GM21619 (cell line): ENCODE measurements at regions not wholly inside any gene's neighbourhood (a gene's known extent, or its start where the extent isn't known, plus 50 kb on each side); places are given as distances from the start of the nearest gene placed in this dataset.

Experiments used
- ATAC-seq: cut with Tn5 transposase; IDR thresholded peaks from one replicate; pipeline ENCODE4 v1.9.1; 2021; ENCODE audit not compliant: unreplicated experiment

DNA sequence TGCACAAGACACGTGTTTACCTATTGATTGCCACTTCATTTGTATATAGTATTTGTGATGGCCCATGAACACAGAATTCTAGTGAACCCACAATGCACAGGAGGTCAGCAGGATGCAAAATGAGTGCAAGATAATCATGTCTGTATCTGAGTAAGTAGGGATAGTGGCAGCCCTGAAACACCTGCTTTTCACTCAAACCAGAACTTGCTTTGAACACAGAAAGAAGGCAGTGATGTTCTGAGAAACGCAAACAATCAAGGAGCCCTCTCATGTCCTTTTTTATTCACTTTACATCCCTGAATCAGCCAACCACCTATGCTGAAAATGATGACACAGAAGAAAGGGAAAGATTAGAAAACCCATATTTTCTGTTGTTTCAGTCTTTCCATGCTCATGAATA is 170.4 kb upstream of the AVPR1A start:
- no peak for ATAC-seq

DNA sequence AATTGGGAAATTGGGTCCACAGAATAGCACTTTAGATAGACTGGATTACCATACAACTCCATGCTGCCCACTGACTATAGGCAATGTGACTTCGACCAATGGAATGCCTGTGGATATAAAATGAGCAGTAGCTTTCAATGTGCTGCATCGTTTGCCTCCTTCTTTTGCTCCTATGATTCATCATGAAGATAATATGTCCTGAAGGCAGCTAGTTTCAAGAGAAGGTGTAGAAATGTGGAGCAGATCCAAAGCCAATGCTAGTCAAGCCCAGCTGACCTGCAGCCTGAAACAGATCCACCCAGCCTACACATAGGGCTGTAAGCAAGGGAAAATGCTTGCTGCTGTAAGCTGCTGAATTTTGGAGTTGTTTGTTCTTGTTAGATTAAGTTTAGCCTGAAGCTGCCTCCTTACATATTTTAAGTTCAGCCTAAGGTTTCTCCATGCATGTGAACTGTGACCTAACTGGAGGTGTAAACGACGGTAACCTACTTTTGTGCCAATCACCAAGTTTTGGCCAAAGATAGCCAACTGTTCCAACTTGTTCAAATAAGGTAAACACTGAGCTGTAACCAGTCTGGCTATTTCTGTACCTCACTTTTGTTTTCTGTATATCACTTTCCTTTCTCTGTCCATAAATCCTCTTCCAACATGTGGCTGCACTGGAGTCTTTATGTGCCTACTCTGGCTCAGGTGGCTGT is 169.1 kb upstream of the AVPR1A start:
- no peak for ATAC-seq

DNA sequence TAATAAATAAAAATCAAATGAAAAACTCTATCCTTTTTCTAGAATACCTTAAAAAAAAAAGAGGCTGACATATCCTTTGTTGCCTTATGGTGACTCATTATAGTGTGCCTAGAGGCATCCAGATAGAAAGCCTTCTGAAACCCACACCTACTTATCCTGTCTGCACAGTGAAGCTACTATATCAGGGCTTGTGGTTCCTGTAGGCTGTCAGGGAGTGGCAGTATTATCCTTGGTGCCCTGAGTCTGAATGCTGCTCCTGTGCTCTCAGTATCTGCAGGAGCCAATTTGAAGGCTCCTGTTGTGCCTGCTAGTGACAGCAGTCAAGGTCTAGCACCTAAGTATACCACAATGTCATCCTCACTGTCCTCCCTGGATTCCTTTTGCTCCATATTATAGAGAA is 168.4 kb upstream of the AVPR1A start:
- peak; percentile 66 for ATAC-seq

DNA sequence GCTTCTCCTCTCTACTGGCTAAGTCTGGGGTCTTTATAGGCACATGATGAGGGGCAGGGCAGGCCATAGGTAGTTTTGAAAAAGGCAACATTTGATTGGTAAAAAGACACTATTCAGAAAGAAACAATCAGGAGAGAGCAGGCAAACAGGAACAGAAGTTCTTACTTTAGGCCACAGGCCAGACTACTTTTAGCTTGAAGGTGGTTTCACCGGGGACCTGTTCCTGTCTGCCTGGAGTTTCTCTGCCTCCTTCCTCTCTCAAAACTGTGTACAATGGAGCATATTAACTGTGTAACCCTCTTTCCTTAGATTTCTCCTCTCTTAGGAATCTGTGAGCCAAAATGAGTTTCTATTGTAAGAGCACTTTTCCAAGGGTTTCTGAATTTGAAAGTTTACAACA is 167.9 kb upstream of the AVPR1A start:
- no peak for ATAC-seq

DNA sequence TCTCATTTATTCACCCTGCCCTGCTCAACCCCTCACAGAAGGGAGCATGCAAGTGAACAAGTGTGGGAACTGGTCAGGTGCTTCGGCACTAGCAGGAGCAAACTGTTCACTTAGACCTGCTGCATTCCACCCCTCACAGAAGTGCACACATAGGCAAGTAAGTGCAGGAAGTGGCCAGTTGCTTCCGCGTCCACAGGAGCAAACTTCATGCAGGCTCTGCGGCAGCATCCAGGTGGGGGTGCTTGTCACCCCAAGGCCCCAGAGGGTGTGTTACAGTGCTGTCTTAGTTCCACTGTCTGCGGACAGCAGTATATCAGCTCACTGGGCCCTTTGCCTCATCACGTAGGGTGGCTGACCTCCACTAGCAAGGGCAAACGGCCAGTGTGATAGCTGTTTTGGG is 167.3 kb upstream of the AVPR1A start:
- ATAC-seq: no peak

DNA sequence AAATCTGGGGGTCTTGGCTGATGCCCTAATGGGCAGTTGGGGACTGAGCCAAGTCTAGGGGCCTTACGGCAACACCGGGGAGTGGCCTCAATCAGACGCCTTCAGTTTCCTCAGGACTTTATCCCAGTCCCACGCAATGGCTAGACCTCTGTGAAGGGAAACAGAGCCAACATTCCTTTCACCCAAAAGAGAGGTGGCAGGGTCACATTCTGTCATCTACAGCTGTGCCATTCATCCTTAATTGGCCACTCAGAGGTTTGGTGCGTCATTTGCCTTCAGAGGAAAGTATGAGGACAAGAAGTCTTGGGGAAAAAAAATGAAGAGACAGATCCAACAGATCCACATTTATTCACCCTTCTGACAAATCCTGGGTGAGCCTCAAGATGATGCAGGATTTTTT is 166.9 kb upstream of the AVPR1A start:
- no peak for ATAC-seq

DNA sequence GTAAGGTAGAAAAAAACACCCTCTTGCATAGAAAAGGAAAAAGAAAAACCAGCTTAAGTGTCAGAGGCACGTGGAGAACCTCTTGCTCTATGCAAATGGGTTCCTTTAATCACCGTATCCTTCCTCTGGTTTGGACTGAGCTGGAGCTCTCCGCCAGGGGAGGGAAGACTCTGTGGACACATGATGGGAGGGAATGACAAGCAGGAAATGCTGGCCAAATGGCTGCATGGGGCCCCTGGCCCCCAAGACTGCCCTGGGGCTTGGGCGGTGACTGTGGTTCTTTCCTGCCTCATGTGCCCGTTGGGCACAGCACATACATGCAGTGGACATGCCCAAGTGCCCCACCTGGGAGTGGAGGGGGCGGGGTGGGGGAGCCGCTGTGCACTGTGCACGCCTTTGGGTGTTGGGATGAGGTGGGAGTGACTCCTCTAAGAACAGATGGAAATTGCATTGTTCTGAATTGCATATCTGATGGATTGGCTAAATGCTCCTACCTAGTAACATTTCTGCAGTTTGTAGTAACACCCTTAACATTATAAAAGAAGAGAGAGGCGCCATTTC is 166.4 kb upstream of the AVPR1A start:
- no peak for ATAC-seq

DNA sequence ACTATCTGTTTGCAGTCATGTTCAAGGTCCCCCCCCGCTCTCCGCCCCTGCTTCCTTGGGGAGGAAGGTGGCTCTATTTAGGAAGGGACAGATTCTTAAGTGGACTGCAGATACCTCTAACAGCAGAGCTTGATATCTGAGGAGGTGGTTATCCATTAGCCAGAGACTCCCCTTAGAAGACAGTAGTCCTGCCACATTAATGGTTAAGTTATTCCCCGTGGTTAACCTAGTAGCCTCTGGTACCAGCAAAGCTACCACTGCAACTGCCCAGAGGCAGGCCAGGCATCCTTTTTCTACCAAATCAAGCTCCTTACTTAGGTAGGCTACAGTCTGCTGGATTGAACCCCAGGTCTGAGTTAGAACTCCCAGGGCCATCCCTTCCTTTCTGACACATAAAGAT is 162.1 kb upstream of the AVPR1A start:
- peak; percentile 75 for ATAC-seq

DNA sequence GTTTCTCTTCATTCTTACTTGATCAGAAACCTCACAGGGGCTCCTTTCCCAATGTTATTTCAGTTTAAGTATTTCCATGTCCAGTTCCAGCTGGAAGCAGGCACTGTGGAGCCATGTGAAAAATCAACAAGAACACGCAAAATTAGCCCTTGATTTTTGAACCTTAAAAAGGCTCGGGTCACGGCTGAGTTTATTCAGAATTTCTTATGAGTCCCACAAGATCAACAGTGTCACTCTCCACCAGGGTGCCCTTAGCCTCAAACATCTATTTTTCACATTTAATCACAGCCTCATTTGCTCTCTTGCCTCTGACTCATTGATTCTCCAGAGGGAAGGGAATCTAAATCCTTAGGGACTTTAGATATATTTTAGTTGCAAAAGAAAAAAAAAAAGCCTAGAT is 157.7 kb upstream of the AVPR1A start:
- no peak for ATAC-seq

DNA sequence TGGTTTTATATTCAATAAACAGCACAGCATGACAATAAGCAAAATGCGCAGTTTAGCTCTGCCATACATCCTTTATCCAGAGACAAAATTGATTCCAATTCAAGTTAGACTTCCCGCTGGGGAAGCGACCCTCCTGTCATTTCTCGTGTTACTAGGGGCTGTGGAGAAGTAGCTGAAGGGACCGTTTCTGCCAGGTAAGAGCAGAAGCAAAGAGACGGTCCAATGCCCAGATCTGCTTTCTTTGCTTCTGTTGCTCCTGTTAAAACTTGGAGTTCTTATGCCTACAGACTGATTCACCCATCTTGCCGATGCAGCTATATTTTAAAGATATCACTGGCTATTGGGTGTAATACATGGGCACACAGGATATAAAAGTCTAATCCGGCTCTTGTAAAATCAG is 156.8 kb upstream of the AVPR1A start:
- ATAC-seq: no peak

DNA sequence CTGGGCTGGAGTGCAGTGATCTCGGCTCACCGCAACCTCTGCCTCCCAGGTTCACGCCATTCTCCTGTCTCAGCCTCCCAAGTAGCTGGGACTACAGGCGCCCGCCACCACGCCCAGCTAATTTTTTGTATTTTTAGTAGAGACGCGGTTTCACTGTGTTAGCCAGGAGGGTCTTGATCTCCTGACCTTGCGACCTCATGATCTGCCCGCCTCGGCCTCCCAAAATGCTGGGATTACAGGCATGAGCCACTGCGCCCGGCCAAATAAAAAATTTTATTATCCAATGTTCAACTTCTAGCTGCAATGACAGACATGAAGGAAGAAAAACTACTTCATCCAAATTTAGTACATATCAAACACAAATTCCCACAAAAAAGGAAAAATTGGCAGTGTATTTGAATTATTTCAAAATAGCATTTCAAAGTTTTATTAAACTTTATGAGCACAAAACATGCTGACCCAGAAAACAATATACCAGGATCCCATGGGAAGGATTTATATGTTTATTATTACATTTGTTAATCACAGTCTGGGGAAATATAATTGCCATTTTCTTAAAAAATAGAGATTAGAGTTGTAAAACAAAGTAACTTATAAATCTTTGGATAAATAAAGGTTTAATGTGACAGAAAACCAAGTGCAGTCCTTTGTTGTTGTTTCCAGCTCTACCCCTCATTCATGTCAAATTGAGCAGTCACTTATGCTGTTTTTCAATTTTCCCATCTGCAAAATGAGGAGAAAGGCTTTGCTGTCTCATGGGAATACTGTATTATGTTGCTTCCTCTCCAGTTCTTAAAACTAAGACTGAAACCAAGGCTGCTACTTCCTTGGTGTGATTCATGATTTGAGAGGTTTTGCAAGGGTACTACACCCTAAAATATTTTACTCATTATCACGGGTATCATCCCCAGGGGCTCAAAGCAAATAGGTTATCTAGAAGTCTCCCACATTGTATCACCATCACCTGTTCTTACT is 155.2 kb upstream of the AVPR1A start:
- ATAC-seq: peak; percentile 53

DNA sequence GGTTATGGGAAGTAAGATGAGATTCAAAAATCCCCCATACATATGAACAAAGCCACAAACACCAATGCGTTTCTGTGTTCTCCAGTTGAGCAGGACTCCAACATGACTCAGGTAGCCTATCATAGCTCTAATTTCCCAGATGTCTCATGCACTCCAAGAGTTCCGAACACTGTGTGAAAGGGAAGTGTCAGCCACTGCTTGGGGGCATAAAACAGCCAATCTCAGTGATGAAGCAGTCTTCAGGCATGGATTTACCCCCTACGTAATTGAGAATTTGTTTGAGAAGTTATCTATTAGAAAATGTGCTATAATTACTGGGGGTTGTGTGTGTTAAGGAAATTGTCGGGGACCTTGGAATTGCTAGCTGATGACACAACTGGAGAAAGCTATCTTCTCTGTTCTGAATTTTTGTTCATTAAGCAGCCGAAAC is 153.9 kb upstream of the AVPR1A start:
- ATAC-seq: peak; percentile 39

DNA sequence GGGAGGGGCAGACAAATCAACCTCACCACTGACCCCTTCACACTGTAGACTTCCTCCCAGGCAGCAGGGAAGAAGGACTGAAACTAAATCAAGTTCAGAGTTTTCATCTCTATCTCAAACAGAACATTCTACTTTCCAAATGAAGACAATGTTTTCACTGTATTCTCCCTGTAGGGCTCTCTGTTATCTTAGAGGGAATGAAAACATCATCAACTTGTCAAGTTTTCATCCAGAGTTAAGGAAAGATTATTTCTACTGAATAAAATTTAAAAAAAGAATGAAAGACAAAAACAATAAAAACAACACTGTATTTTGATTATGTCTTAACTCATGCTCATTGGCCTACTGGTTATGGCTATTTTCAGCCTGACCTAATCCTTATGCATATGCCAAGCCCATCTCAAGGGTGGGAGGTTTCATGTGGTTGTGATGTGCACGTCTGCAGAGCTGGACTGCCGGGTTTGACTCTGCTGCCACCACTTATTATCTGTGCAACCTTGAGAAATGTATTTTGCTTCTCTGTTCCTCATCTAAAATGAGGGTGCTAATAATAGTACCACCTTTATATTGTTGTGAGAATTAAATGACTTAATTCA is 152.0 kb upstream of the AVPR1A start:
- ATAC-seq: peak; percentile 7

DNA sequence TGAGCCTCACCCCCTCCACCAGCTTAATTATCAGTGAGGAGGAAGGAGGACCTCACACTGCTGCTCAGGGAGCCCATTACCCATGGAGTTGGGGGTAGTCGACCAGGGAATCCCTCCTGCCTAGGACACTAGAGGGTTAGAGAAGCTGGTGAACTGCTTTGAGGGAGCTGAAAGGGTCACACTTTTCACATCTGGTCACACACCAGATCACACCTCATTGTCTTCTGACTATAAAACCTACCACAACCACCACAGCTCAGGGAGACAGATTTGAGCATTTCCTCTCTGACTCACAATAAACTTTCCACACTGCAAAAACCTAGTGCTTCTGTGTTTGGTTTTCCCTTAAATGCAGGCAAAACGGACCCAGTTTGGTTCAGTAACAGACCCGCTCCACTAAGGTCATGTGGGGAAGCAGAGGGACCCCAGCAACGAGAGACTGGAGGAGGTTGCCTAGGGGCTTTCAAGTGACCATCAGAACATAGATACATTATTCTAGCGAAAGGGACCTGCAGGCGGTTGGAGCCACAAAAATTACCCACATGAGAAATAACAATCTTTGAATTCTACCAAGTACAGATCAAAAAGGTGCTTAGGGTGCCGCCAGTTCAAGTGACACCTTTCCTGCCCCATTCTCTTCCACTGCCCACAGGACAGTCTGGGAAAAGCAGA is 151.4 kb upstream of the AVPR1A start:
- peak; percentile 62 for ATAC-seq

DNA sequence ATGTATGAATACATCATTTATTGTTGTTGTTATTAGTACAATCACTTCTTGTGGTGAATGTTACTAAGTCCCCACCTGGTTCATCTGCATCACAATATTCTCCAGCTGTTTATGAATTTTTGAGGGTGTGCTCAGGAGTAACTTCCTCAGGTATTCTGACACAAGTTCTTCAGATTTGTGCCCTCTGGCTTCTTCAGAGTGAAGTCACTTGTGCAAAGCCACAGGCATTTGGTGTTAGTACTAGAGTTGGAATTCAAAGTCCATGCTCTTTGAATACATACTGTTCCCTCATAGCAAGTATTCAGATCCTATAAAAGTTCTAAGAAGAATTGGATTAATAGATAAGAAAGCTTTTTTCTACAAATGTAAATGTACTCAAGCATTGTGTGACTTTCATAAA is 150.3 kb upstream of the AVPR1A start:
- no peak for ATAC-seq

DNA sequence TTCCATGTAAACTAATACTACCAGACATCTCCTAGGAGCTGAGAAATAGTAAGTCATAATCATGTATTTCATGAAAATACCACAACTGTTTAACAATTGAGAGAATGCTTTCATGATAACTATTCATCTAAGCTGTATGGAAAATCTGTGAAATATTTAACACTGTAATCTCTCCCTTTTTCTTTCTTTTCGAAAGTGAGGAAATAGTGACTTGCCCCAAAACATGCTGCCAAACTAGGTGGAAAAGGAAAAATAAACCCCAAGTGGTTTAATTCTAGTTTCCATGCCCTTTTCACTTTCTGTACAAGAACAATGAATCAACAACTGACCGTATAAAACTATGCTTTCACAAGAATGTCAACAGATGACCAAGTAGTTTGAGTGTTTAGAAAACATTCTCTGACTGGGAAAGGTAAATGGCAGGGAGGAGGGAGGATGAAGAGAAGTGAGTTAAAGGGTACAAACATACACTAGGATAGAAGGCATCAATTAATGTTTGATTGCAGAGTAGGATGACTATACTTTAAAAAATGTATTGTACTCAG is 147.5 kb upstream of the AVPR1A start:
- ATAC-seq: no peak

DNA sequence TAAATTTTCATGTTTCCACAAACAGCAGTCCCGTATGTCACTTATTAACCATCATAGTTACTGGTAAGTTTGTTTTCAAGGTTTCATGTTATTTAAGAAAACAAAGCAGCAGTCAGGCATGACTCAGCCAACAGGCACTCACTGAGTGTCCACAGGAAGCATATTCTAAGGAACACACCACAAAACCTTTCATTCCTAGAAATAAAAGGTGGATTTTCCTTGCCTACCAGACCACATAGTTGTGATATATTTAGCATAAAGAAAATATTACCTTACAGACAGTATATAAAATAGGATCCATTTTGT is 143.3 kb upstream of the AVPR1A start:
- peak; percentile 95 for ATAC-seq

DNA sequence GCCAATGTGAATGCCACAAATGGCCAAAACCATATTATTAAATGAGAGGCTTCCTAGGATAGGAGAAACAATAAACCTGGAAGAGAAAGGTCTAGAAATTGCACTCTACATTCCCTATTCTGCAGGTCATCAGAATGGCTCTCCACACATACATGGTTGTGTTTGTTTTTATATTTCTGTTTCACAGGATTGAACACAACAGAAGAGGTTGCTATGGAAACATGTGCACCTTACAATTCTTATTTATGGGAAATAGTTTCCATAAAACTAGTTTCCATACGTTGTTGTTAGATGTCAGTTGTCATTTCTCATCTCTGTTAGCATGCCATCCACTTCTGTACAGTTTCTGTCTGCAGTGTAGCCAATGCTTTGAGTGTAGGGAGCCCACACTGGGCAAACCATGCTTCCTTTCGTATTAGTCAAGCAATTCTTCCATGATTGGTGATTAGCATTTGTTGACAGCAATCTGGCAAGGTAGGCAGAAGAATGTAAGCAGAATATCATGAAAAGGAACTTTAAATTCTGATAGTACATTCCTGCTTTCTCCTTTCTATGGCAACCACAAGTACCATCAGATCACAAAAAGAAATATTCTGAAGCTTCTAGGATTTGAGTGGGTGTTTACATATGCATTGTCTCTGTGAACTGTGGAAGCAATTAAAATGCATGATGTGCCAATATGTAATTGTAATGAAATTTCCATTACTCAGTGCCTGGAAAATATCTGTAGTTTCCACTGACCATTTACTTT is 141.6 kb upstream of the AVPR1A start:
- no peak for ATAC-seq

DNA sequence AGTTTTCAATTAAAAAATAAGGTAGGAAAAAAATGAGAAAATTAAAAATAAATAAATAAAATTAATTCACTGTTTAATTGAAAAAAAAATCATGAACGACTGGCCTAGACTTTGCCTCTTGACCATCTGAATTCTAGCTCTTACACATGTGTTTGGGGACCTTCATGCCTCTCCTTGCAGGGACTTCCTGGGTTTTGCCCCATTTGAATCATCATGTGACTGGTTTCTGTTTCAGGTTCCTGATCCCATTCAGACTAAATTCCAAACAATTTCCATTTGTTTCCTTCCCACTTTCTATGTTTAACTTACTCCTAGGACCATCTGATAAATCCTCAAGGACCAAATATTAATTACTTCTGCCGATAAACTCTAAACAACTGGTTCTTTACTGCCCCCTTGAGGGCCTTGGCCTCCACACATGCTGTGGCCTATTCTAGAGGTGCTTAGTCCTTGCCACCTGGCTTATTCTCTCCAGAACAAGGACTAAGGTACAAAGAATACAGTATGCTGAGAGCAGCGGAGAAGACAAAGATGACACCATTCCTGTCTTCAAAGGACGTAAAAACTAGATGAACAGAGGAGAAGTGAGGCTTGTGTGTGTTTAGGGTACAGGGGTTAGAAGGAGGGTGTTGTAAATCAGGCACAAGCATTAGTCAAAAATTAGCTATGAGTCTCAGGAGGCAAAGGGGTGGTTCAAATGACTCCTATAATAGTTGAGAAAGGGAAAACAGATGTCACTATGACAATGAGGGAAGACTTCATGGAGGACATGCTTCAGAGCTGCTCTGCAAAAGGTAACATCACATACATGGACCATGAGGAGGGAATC is 125.8 kb upstream of the AVPR1A start:
- ATAC-seq: peak; percentile 85
